Small intestine (tissue), 7 donors: ENCODE measurements at regions not wholly inside any gene's neighbourhood (a gene's known extent, or its start where the extent isn't known, plus 50 kb on each side); places are given as distances from the start of the nearest gene placed in this dataset.

Source experiments
- DNase-seq, 2 donors: peaks; one replicate each; pipeline versions ENCODE4 v3.0.0 to v3.0.0-alpha.2; 2013
- FAIRE-seq: peaks from 2 replicates; lab custom pipeline; 2012; peaks lifted over from hg19 to GRCh38; lab: Jason Lieb, UNC
- H3K27ac ChIP-seq, 3 donors: one replicate each; pipeline ENCODE4 v1.5.1; 2013; ENCODE audit warnings: low read length in 2 of 3, mild to moderate bottlenecking in 2 of 3, control low read depth in 1 of 3, inconsistent platforms in 1 of 3, low read depth in 1 of 3, moderate library complexity in 1 of 3
- H3K27me3 ChIP-seq, 3 donors: one replicate each; pipeline ENCODE4 v1.6.1; 2013; ENCODE audit warnings: low read length in 3 of 3, inconsistent platforms in 1 of 3; ENCODE audit not compliant: control insufficient read depth in 3 of 3, insufficient read depth in 3 of 3
- H3K36me3 ChIP-seq, 3 donors: one replicate each; pipeline ENCODE4 v1.6.1; 2013; ENCODE audit warnings: low read length in 3 of 3, inconsistent platforms in 1 of 3, low read depth in 1 of 3, mild to moderate bottlenecking in 1 of 3, moderate library complexity in 1 of 3; ENCODE audit not compliant: control insufficient read depth in 3 of 3, insufficient read depth in 2 of 3
- H3K4me1 ChIP-seq, 3 donors: one replicate each; pipeline ENCODE4 v1.6.1; 2013; ENCODE audit warnings: low read length in 2 of 3, inconsistent platforms in 1 of 3, low read depth in 1 of 3, mild to moderate bottlenecking in 1 of 3, moderate library complexity in 1 of 3; ENCODE audit not compliant: control insufficient read depth in 3 of 3, insufficient read depth in 2 of 3
- H3K4me3 ChIP-seq, 3 donors: one replicate each; pipeline ENCODE4 v1.5.1; 2013; ENCODE audit warnings: low read length in 3 of 3, control low read depth in 1 of 3, inconsistent platforms in 1 of 3, low read depth in 1 of 3, mild to moderate bottlenecking in 1 of 3, moderate library complexity in 1 of 3
- H3K9me3 ChIP-seq, 2 donors: one replicate each; pipeline ENCODE4 v1.6.1; 2013; ENCODE audit warnings: low read depth in 1 of 2, low read length in 1 of 2; ENCODE audit not compliant: control insufficient read depth in 2 of 2, insufficient read depth in 1 of 2
- WGBS, 3 donors: extraction: QIAGEN DNeasy Blood & Tissue Kit; methylation state at CpG; one replicate each; pipeline ENCODE4 v1.1.7; 2013; 5-methylcytosine and 5-hydroxymethylcytosine counted together
- donor health status: healthy with polysubstance abuse.
- donor health status: control.
- donor health status: control.
- donor health status: Bipolar disorder and iron deficiency.
- donor health status: healthy.

DNA sequence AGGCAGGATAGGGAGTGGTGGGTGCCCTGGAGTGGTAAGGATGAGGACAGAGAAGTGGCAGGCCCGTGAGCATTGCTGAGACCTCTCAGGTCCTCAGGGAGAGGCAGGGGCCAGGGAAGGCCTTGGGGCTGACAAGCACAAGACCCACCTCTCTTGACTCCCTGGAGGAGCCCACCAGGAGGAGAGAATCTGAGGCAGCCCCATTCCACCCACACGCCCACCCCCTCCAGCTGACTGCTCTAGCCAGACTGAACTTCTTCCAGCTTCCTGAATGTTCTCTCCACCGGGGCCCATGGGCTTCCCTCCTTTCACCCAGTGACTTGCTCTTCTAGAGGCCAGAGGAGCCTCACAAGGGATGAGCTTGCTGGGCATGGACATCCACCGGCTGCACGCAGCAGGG is 1403.0 kb downstream of the BRD1 start:
- H3K27me3 ChIP-seq: no peaks in the 10 kb centered on the region
- 68 to 73% (median 72%) methylated on average over 4 to 5 of the region's 5 CpGs for WGBS, 3 donors

DNA sequence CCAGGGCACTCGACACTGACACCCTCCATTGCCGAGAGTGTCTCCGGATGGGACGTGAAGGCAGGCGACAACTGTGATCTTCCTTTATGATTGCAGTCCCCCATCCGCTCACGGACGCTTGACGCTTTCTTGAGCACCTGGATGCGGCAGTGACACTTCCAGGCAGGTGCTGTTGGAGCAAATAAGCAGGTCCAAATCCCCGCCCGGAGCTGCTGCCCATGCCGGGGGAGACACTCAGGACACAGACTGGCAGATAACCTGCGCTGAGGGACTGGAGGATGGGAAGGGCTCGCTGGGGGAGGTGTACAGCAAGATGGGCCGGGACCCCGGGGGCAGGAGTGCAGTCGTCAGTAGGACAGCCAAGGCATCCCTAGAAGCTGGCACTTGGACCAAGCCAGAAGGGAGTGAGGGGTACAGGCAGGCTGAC is 1403.5 kb downstream of the BRD1 start:
- Histone ChIP-seq H3K9me3 (no peaks in the 10 kb centered on the region), H3K27me3 (no peaks in the 10 kb centered on the region), H3K4me3 (no peak overlapping the region), H3K27ac (no peak overlapping the region), H3K4me1 (no peaks in the 10 kb centered on the region), H3K36me3 (no peaks in the 10 kb centered on the region)
- FAIRE-seq: no peak
- 87 to 92% (median 89%) methylated on average over 18 of the region's 18 CpGs for WGBS, 3 donors
- DNase-seq: no peak

More for the DNA sequence above, 1403.0 kb downstream of the BRD1 start:
- Histone ChIP-seq H3K36me3 (no peaks in the 10 kb centered on the region), H3K4me1 (no peaks in the 10 kb centered on the region), H3K4me3 (no peak overlapping the region), H3K9me3 (no peaks in the 10 kb centered on the region), H3K27ac (no peak overlapping the region)
- FAIRE-seq (no peak), DNase-seq (no peak)

DNA sequence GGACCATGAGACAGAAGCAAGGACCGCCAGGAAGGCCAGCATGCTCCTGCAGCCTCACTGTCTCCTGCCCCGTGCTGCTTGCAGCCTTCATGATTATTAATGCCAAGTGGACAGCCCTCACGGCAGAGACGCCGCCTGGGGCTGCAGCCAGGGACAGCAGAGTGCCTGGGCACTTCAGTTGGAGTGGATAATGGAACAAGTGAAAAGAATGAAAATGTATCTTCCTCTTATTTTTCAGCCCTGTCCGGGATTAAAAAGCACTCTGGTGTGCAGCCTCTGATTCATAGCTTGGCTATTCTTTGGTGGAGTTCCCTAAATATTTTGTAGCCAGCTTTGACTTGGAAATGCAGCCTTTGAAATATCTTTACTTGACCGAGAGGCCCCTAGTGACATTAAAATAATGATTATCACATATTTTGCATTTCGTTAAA is 1404.2 kb downstream of the BRD1 start:
- Histone ChIP-seq H3K27me3 (no peaks in the 10 kb centered on the region), H3K27ac (no peak overlapping the region), H3K4me3 (no peak overlapping the region), H3K4me1 (no peaks in the 10 kb centered on the region), H3K9me3 (no peaks in the 10 kb centered on the region), H3K36me3 (no peaks in the 10 kb centered on the region)
- no peak for DNase-seq
- no peak for FAIRE-seq
- WGBS, 3 donors: 65 to 83% (median 72%) methylated on average over 8 of the region's 8 CpGs

DNA sequence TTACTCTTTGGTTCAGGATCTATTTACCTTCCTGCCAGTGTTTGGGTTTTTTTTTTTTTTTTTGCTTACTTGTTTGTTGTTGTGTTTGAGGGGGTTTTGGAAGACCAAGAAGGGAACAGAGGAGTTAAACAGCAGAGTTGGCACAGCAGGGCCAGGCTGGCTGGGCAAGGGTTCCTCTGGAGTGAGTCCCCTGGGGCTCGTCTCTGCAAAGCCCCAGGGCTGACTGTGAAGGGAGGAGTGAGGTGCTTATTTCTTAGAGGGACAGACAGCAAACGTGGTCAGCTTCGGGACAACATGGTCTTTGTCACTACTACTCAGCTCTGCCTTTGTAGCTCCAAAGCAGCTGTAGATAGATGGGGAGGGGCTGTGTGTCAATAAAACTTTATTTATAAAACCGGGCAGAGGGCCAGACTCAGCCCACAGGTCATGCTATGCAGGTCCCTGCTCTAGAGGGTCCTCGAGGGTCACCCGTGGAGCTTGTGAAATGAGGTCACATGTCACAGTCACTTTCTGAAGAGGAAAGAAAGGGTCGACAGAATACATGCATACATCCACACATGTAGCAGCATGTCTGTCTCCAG is 1404.7 kb downstream of the BRD1 start:
- Histone ChIP-seq H3K4me1 (no peaks in the 10 kb centered on the region), H3K27me3 (no peaks in the 10 kb centered on the region), H3K36me3 (no peaks in the 10 kb centered on the region), H3K27ac (no peak overlapping the region), H3K4me3 (no peak overlapping the region), H3K9me3 (no peaks in the 10 kb centered on the region)
- DNase-seq (no peak), FAIRE-seq (no peak)
- WGBS, 3 donors: 55 to 71% (median 62%) methylated on average over 7 of the region's 7 CpGs

DNA sequence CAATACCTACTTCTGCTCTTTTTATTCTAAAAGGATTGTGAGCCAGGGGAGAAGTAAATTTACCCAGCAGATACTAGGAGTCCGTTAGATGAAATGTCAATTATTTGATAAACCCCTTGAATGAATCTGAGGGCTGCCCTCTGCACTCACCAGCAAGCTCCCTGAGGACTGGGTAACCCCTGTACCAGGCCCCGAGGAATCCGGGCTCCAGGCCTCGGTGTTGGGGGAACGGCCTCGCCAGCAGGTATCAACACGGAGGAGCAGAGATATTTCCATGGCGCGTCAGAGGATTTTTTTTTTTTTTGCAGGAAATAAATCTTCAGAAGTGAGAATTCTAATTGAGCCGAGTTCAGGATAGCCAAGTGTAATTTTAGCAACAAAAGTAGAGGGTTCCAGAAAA is 1408.8 kb downstream of the BRD1 start:
- DNase-seq: no peak
- WGBS, 3 donors: 88 to 92% (median 89%) methylated on average over 10 of the region's 10 CpGs
- Histone ChIP-seq H3K27me3 (no peaks in the 10 kb centered on the region), H3K27ac (no peak overlapping the region), H3K4me3 (no peak overlapping the region), H3K4me1 (no peaks in the 10 kb centered on the region), H3K36me3 (no peaks in the 10 kb centered on the region), H3K9me3 (no peaks in the 10 kb centered on the region)
- FAIRE-seq: no peak

DNA sequence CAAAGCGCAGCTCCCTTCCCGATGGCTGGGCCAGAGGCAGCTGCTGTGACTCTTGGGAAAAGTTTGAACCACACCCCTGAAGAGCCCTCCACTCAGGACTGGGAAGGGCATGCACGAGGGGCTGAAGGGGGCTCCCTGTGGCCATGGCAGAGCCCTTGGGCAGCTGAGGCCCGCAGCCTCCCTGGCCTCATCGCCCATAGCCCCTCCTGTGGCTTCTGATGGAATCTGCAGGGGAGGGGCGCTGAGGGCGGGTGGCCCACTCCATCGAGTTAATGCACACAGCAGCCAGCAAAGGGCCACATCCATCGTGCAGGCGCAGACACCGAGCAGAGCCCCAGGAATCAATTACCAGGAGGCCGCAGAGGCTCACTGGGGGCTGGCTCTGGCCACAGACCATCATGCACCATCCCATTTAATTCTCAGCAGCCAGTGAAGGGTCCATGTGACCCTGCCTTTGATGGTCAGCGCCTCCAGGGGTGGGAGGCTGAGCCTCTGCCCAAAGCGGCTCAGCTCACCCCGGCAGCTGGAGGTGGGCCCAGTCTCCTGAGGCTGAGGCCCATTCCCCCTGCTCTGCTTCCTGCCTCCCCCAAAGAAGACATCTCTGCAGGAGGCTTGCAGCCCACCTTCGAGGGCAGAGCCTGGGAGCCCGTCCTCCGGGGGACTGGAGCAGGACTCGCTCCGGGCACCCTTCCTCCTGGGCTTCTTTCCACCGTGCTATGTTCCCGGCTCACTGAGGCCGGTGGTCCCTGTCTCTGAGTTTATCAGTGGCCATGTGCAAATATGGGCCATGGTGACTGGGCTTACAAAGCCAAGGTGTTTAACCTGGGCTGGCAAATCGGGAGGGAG is 1410.2 kb downstream of the BRD1 start:
- Histone ChIP-seq H3K4me1 (no peaks in the 10 kb centered on the region), H3K27ac (no peak overlapping the region), H3K36me3 (no peaks in the 10 kb centered on the region), H3K9me3 (no peaks in the 10 kb centered on the region), H3K27me3 (no peaks in the 10 kb centered on the region), H3K4me3 (no peak overlapping the region)
- 79% methylated on average over 23 to 24 of the region's 24 CpGs for WGBS, 3 donors
- no peak for FAIRE-seq
- DNase-seq: no peak

DNA sequence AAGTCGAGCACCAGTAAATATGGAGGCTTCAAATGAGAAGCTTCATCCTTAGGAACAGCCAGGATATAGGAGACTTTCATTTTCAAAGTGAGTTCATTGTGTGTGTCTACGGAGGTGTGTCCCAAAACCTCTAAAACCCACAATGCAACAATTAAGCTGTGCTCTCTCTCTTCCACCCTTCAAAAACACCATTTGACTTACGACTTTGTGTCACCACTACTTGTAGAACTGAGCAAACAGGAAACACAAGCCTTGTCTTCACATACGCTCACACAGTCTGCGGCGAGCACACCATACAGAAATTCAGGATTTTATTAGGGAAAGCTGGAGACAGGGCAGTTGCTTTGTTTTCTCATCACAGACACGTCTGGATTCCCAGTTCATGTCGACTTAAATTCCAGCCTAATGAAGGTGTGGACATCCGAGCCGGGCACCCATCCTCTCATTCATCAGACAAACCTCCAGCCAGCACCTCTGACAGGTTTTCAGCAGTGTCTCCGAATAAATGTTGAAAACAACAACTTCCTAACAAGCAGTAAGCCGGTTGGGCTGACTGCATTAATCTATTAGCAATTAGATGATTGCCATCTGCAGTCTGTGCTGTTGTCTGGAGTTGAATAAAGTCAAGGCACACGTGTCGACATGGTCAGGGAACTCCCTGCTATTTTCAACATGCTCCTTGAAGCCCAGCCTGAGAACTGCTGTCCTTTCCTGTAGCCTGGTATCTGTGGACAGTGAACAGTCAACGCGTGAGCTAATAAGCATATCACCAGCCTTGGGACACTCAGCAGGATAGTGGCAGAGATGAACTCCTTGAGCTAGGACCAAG is 1411.1 kb downstream of the BRD1 start:
- Histone ChIP-seq H3K4me3 (no peak overlapping the region), H3K27me3 (no peaks in the 10 kb centered on the region), H3K27ac (no peak overlapping the region), H3K36me3 (no peaks in the 10 kb centered on the region), H3K9me3 (no peaks in the 10 kb centered on the region), H3K4me1 (no peaks in the 10 kb centered on the region)
- no peak for DNase-seq
- FAIRE-seq: no peak
- 45 to 52% (median 51%) methylated on average over 16 of the region's 16 CpGs for WGBS, 3 donors

DNA sequence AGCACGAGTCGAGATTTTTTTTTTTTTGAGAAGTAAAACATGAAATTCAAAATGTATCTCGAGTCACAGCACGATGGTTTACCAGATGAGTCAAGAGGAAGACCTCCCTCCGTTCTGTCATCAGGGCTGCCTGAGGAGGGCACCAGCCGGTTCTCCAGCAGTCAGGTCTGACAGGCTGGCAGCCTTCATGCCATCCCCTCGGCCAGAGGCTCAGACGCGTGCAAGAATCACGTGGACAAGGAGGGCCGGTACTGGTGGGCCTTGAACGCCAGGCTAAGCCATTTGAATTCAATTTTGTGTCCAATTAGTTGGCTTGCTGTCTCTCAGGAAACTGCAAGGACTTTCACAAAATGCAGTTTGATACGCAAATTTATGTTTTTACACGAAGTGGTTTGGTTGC is 1412.2 kb downstream of the BRD1 start:
- no peak for FAIRE-seq
- no peaks in the 10 kb centered on the region for H3K9me3 ChIP-seq
- DNase-seq: no peak
- 75 to 82% (median 75%) methylated on average over 14 of the region's 14 CpGs for WGBS, 3 donors
- no peaks in the 10 kb centered on the region for H3K36me3 ChIP-seq
- H3K27ac ChIP-seq: no peak overlapping the region
- H3K4me3 ChIP-seq: no peak overlapping the region
- no peaks in the 10 kb centered on the region for H3K27me3 ChIP-seq
- H3K4me1 ChIP-seq: no peaks in the 10 kb centered on the region
